ENCODE measurements at regions not wholly inside any gene's neighbourhood (a gene's known extent, or its start where the extent isn't known, plus 50 kb on each side); places are given as distances from the start of the nearest gene placed in this dataset.

DNA sequence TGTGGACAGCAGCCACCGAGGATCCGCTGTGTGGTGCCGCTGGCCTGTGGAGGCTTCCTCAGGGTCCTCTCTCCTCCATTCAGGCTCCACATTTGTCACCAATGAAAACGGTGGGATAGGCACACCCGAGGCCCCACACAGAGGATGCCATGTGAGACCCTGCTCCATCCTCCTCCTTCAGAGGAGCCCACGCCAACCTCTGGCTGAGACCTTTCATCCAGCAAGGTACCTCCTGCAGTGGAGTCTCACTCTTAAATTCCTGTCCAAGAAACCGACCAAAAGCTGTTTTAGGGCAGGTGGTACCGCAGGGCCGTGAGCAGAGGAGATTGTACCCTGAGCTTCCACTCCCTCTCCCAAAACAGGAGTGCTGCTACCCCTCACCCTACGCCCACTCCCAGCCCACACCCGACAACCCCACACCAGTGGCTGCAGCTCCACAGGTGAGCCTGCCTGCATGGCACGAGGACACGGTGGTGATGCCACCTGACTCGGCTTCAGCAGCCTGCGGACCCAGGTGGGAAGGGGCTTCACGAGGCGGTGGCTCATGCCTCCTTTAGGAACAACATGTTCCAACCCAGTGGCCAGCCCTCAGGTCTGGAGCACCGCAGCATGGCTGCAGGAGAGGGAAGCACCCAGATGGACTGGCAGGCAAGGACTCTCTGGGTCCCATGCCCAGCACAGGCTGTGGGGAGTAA, 237.6 kb upstream of the AFDN start:
- TF ChIP-seq ZNF589 (CRISPR knock-in tag; IDR thresholded peaks at IDR 0.05; ENCODE audit: low read depth) = no peak
- TF ChIP-seq ADNP (tag; IDR thresholded peaks at IDR 0.05) = no peak
- TF ChIP-seq ZNF232 (CRISPR knock-in tag; IDR thresholded peaks at IDR 0.05) = no peak
- no peak for TF ChIP-seq ZNF263 (CRISPR knock-in tag; IDR thresholded peaks at IDR 0.05; ENCODE audit: borderline replicate concordance)
- TF ChIP-seq HMG20B (CRISPR knock-in tag; IDR thresholded peaks at IDR 0.05) = no peak
- TF ChIP-seq REST (IDR thresholded peaks at IDR 0.05; ENCODE audit: borderline replicate concordance) = no peak
- TF ChIP-seq REST (CRISPR knock-in tag; IDR thresholded peaks at IDR 0.05; ENCODE audit: low read depth) = no peak
- TF ChIP-seq PYGO2 (tag; IDR thresholded peaks at IDR 0.05) = no peak
- TF ChIP-seq CTCF (IDR thresholded peaks at IDR 0.05 in 2 of 3, conservative IDR thresholded peaks at IDR 0.05 in 1 of 3; ENCODE audit: insufficient read depth in 2 of 3, low read depth in 1 of 3, low read length in 3 of 3) = no peak
- TF ChIP-seq TEAD4 (IDR thresholded peaks at IDR 0.05; ENCODE audit: low read length) = no peak
- TF ChIP-seq TEAD4 (CRISPR knock-in tag; IDR thresholded peaks at IDR 0.05; ENCODE audit: borderline replicate concordance) = no peak
- TF ChIP-seq POLR2AphosphoS5 (IDR thresholded peaks at IDR 0.05; ENCODE audit: control insufficient read depth, insufficient read depth, low read depth, low read length) = no peak
- TF ChIP-seq SP2 (IDR thresholded peaks at IDR 0.05; ENCODE audit: extremely low read depth, low read depth, low read length, poor library complexity, severe bottlenecking) = no peak
